Calu3 (cell line): ENCODE measurements at regions not wholly inside any gene's neighbourhood (a gene's known extent, or its start where the extent isn't known, plus 50 kb on each side); places are given as distances from the start of the nearest gene placed in this dataset.

Experiments
- BruUV-seq: library from RNA; stranded (reverse); fragments of 400-500 nt; replicated peaks from 2 replicates; lab custom pipeline; 2021; lab: Mats Ljungman, UMichigan
- CTCF ChIA-PET: fragments of 300-600 bp; sonication (Branson Sonifier 250); formaldehyde crosslinking; loops from one replicate; lab custom pipeline; 2022; ENCODE audit warnings: antibody characterized with exemption; lab: Charles Lee
- DNase-seq: peaks from one replicate; pipeline ENCODE4 v3.0.0; 2022
- H3K27ac Mint-ChIP-seq: one replicate; pipeline ENCODE4 v1.8.0; 2022; ENCODE audit warnings: mixed read lengths; ENCODE audit not compliant: unreplicated experiment
- H3K27me3 Mint-ChIP-seq: one replicate; pipeline ENCODE4 v1.8.0; 2022; ENCODE audit warnings: mixed read lengths; ENCODE audit not compliant: unreplicated experiment
- H3K36me3 Mint-ChIP-seq: one replicate; pipeline ENCODE4 v1.8.0; 2022; ENCODE audit warnings: mild to moderate bottlenecking, moderate library complexity, mixed read lengths; ENCODE audit not compliant: insufficient read depth, unreplicated experiment
- H3K4me1 Mint-ChIP-seq: one replicate; pipeline ENCODE4 v1.8.0; 2022; ENCODE audit warnings: mild to moderate bottlenecking, low read depth, mixed read lengths; ENCODE audit not compliant: unreplicated experiment
- H3K4me3 Mint-ChIP-seq: one replicate; pipeline ENCODE4 v1.8.0; 2022; ENCODE audit warnings: mild to moderate bottlenecking, low read depth, moderate library complexity, mixed read lengths; ENCODE audit not compliant: unreplicated experiment
- H3K9me3 Mint-ChIP-seq: one replicate; pipeline ENCODE4 v1.8.0; 2022; ENCODE audit warnings: low read depth, mixed read lengths; ENCODE audit not compliant: unreplicated experiment
- intact Hi-C: fragments of 100-400 bp; cut with micrococcal nuclease; formaldehyde crosslinking; loops from one replicate; pipeline ENCODE4 v1.10.0; 2022; ENCODE audit not compliant: unreplicated experiment
- TF ChIP-seq, protein P1 (sequence below): fragments of 200-600 bp; IDR thresholded peaks from one replicate; pipeline ENCODE4 v1.8.0; 2022; ENCODE audit warnings: antibody characterized with exemption; ENCODE audit not compliant: unreplicated experiment

- BruUV-seq = no TSS peak
- peaks cover 88% of the 10 kb centered on the region for H3K27me3 Mint-ChIP-seq
- TF ChIP-seq, protein P1, sequence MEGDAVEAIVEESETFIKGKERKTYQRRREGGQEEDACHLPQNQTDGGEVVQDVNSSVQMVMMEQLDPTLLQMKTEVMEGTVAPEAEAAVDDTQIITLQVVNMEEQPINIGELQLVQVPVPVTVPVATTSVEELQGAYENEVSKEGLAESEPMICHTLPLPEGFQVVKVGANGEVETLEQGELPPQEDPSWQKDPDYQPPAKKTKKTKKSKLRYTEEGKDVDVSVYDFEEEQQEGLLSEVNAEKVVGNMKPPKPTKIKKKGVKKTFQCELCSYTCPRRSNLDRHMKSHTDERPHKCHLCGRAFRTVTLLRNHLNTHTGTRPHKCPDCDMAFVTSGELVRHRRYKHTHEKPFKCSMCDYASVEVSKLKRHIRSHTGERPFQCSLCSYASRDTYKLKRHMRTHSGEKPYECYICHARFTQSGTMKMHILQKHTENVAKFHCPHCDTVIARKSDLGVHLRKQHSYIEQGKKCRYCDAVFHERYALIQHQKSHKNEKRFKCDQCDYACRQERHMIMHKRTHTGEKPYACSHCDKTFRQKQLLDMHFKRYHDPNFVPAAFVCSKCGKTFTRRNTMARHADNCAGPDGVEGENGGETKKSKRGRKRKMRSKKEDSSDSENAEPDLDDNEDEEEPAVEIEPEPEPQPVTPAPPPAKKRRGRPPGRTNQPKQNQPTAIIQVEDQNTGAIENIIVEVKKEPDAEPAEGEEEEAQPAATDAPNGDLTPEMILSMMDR = no peak
- intact Hi-C loops = no loop called here
- H3K36me3 Mint-ChIP-seq = no peaks in the 10 kb centered on the region
- no peak for DNase-seq
- peak overlapping the region; percentile 53 for H3K4me3 Mint-ChIP-seq
- H3K4me1 Mint-ChIP-seq = peaks cover 36% of the 10 kb centered on the region
- H3K9me3 Mint-ChIP-seq = no peaks in the 10 kb centered on the region
- H3K27ac Mint-ChIP-seq = no peak overlapping the region
- CTCF ChIA-PET = no interaction called here
Measured at GRCh38 chr16:85168732-85169256, 56.5 kb upstream of the CIBAR2 start.

GRCh38 chr16:85169333-85170065 lies 57.2 kb upstream of the CIBAR2 start:
- H3K36me3 Mint-ChIP-seq = no peaks in the 10 kb centered on the region
- H3K9me3 Mint-ChIP-seq = no peaks in the 10 kb centered on the region
- TF ChIP-seq, protein P1 = no peak
- H3K4me3 Mint-ChIP-seq = peak overlapping the region; percentile 19
- BruUV-seq = no TSS peak
- intact Hi-C loops = no loop called here
- no peak overlapping the region for H3K27ac Mint-ChIP-seq
- CTCF ChIA-PET = no interaction called here
- H3K4me1 Mint-ChIP-seq = peaks cover 43% of the 10 kb centered on the region
- DNase-seq = no peak
- peaks cover 88% of the 10 kb centered on the region for H3K27me3 Mint-ChIP-seq

DNA sequence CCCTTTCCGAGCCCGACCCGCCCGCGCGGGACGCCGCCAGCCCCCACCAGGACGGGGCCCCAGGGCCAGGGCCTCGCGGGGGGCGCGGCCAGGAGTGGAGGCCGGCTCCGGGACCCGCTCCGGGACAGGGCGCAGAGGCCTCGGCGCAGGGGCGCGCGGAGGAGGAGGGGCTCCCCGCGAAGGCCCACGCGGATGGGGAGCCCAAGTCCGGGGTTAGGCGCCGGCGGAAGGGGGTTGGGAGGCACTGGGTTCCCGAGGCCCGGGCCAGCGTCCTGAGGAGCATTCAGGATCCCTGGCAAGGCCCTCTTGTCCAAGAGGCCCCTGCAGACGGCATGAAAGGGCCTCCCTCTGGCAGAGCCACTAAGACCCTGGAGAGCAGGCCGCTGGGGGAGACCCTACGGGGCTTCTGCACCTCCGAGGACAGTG lies 57.8 kb upstream of the CIBAR2 start:
- peaks cover 88% of the 10 kb centered on the region for H3K27me3 Mint-ChIP-seq
- H3K36me3 Mint-ChIP-seq = no peaks in the 10 kb centered on the region
- peaks cover 47% of the 10 kb centered on the region for H3K4me1 Mint-ChIP-seq
- intact Hi-C loops = no loop called here
- TF ChIP-seq, protein P1 = no peak
- no peak overlapping the region for H3K27ac Mint-ChIP-seq
- BruUV-seq = no TSS peak
- DNase-seq = no peak
- H3K9me3 Mint-ChIP-seq = no peaks in the 10 kb centered on the region
- H3K4me3 Mint-ChIP-seq = no peak overlapping the region
- CTCF ChIA-PET = no interaction called here

DNA sequence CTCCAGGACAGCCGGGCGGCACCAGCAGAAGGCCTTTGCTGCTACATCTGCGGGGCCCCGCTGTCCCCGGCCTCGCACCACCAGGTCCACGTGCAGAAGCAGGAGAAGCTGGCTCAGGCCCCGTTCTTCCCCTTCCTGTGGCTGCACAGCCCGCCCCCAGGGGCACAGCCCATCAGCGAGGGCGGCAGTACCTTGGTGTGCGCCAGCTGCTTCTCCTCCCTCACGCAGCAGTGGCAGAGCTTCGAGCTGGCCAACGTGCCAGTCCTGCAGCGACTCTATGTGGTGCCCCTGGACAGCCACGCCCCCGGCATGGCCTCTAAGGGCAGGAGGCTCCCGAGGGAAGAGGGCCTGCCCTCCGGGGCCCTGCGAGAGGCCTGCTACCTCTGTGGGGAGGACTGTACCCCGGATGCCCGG lies 58.3 kb upstream of the CIBAR2 start:
- no peaks in the 10 kb centered on the region for H3K36me3 Mint-ChIP-seq
- intact Hi-C loops = no loop called here
- H3K27me3 Mint-ChIP-seq = peaks cover 88% of the 10 kb centered on the region
- CTCF ChIA-PET = no interaction called here
- BruUV-seq = no TSS peak
- peaks cover 47% of the 10 kb centered on the region for H3K4me1 Mint-ChIP-seq
- TF ChIP-seq, protein P1 = no peak
- H3K4me3 Mint-ChIP-seq = no peak overlapping the region
- DNase-seq = no peak
- no peaks in the 10 kb centered on the region for H3K9me3 Mint-ChIP-seq
- no peak overlapping the region for H3K27ac Mint-ChIP-seq
